ENCODE measurements at regions not wholly inside any gene's neighbourhood (a gene's known extent, or its start where the extent isn't known, plus 50 kb on each side); places are given as distances from the start of the nearest gene placed in this dataset.

DNA sequence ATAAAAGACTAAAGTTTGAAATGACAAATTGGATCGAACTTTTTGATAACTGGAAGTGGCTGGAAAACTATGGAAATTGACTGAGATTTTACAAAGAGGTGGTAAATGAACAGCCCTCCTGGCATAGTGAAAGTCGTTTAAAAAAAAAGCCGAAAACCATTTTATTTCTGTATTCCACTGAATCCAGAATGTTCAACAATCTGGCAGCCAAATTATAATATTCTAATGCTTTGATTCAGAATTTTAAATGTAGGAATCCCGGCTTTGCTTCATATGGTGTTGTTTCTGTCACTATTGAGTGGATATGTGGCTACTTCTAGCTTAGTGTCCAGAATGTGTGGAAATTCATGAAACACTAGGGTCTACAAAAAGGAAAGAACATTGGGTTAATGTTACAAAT, 208.9 kb upstream of the DCBLD2 start:
- TF ChIP-seq POLR2A (IDR thresholded peaks at IDR 0.05; ENCODE audit: insufficient read depth in 1 of 2, low read depth in 2 of 2, low read length in 2 of 2) (no peak), NFRKB (IDR thresholded peaks at IDR 0.05) (no peak), SRSF9 (IDR thresholded peaks at IDR 0.05; ENCODE audit: borderline replicate concordance, insufficient read depth, low read depth, low read length, poor library complexity, severe bottlenecking) (no peak), CTCF (CRISPR knock-in tag; IDR thresholded peaks at IDR 0.05) (no peak), POLR2AphosphoS2 (IDR thresholded peaks at IDR 0.05; ENCODE audit: low read depth, low read length) (no peak), ZXDC (CRISPR knock-in tag; IDR thresholded peaks at IDR 0.05) (no peak), ARNT2 (CRISPR knock-in tag; IDR thresholded peaks at IDR 0.05; ENCODE audit: low read depth) (no peak), FOXO4 (CRISPR knock-in tag; conservative IDR thresholded peaks at IDR 0.05) (no peak), E2F1 (CRISPR knock-in tag; IDR thresholded peaks at IDR 0.05) (no peak), SMAD3 (CRISPR knock-in tag; IDR thresholded peaks at IDR 0.05) (no peak), KDM4B (CRISPR knock-in tag; IDR thresholded peaks at IDR 0.05) (no peak)

Data from HepG2 (cell line).